HG03064 (cell line): ENCODE measurements at regions not wholly inside any gene's neighbourhood (a gene's known extent, or its start where the extent isn't known, plus 50 kb on each side); places are given as distances from the start of the nearest gene placed in this dataset.
"Not testable (repeated sequence)": the region's sequence is repeated elsewhere in the genome, so short reads cannot be mapped to it uniquely, and the experiment has no call there.

Experiments
- ATAC-seq: cut with Tn5 transposase; IDR thresholded peaks from one replicate; pipeline ENCODE4 v1.9.1; 2021; ENCODE audit warnings: low read depth; ENCODE audit not compliant: unreplicated experiment

DNA sequence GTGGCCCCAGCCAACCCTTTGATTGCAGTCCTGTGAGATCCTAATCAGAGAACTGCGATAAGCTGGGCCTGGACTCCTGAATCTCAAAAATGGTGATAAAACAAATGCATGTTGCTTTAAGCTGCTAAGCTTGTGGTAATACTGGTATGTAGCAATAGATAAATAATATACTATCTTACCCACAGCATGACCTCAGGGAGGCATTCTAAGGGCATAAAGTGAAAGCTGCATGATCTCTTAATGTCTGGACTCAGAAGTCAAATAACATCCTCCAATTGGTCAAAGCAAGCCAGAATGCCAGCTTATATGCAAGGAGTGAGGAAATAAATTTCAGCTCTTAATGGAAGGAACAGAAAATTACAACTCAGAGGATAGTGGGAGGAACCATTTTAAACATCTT, 246.1 kb downstream of the FSIP2 start:
- no peak for ATAC-seq

DNA sequence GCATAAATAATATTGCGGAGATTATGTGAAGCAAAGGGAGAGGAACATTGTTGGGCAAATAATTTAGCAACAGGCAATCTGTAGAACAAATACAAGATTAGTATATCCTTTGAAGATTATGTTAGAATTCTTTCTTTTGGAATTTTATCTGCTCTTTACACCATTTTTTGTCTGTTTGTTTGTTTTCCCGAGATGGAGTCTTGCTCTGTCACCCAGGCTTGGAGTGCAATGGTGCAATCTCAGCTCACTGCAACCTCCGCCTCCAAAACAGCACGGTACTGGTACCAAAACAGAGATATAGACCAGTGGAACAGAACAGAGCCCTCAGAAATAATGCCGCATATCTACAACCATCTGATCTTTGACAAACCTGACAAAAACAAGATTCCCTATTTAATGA, 250.3 kb downstream of the FSIP2 start:
- ATAC-seq, result not testable (repeated sequence)

DNA sequence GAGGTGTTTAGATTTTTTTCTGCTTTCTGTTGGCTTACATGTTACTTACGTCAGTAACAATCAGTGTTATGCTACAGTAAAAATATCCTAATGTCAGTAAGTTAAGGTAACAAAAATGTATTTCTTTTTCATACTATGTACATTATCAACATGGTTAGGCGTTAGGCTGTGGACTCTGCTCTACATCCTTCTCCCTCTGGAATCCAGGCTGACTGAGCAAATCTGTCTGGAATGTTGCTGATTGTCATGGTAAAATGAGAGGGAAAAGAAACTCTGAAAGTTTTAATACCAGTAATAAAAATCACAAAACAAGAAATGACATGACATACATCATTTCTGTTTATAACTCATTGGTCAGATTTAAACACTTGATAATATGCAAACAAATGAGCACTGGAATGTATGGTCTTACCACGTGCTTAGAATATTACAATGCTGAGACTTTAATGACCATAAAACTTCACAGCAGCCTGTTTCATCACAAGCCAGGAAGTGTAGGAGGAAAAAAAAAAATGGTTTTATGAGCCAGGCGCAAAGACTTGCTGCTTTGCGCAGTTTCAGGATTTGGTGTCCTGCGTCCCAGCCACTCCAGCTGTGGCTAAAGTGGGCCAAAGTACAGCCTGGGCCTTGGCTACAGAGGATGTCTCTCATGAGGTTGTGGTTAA, 252.4 kb downstream of the FSIP2 start:
- ATAC-seq, result no peak

DNA sequence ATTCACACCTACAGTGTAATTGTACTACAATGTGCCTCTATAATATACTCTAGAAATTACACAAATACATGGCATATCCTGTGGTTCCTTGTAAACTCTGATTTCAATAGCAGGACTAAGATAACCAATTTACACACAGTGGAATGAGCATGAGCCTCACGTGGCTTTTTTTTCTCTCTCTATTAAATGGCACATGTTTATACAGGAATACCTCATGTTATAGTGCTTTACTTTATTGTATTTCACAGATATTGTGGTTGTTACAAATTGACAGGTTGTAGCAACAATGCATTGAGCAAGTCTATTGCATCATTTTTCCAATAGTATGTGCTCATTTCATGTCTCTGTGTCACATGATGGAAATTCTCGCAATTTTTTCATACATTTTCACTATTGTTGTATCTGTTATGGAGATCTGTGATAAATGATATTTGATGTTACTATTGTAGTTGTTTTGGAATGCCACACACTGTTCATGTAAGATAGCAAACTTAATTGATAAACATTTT, 260.0 kb downstream of the FSIP2 start:
- no peak for ATAC-seq

DNA sequence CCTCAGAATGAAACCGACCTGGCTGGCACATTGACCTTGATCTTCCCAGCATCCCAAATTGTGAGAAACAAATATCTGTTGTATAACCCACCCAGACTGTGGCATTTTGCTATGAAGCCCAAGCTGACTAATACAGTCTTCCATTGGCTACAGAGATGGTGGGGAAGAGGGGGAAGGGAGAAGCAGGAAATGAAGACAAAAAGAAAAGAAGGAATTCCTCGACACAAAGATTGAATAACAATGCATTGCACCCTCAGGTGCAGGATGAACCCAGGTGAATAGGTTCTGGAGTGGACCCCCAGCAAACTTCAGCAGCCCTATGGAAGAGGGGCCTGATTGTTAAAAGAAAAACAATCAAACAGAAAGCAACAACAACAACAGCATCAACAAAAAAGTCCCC, 270.7 kb downstream of the FSIP2 start:
- no peak for ATAC-seq

DNA sequence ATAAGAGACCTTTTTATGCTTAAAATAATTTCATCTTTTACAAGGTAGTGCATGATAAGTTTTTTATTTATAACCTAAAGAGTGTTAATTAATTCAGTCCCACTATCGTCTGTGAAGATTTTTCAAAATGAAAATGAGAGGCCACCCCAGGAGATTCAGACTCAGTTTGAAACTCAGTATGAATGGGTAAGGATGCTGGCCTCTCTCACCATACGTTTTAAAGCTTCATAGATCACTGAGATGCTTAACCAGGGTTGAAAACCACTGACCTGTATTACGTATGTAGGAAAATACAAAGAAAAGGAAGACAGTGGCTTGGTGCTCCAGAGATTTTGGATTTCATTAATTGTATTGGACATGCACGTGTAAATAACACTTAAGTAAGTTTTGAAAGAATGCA, 278.7 kb downstream of the FSIP2 start:
- no peak for ATAC-seq

DNA sequence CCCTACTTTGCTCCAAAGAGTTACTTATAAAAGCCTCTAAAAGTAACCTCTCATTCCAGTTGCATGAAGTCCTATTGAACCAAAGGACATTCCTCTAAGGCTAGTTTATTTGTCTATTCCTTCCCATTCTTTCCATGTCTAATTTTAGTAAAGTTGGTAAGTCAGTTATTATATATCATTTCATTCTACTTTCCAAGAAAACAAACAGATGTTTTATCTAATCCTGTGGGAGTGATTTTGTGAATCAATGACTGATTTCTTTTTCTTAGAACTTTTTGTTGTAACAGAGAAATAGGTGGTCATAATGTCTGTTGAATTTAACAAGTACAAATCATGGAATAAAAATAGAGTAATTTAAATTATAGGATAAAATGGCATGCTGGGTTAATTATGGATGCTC, 286.3 kb downstream of the FSIP2 start:
- ATAC-seq, result no peak

DNA sequence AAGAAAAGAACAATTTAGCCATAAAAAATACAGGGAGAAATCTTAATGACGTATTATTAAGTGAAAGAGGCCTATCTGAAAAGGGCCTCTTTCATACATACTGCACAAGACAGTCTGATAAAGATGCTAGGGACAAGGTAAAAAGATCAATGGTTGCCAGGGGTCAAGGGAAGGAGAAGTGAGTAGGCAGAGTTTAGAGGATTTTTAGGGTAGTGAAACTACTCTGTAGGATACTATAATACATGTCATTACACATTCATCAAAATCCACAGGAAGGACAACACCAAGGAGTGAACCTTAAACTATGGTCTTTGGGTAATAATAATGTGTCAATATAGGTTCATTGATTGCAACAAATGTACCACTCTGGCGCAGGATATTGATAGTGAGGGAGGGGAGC, 289.3 kb downstream of the FSIP2 start:
- no peak for ATAC-seq

DNA sequence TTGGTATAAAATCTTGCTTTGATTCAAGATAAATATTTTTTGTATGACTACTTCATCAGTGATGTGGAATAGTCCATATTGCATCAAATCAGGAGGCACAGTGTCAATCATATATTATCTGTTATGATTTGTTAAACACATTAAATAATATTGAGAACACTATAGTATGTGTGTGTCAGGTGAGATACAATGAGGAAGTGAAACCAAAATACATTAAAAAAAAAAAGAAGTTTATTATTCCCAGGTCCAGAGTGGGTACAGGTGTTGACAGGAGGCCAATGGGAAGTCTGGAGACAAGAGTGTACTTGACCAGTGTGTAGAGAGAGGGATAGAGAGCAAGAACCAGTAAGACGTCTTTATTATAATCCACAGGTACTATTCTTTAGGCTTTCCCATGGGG, 292.6 kb downstream of the FSIP2 start:
- ATAC-seq, result no peak

DNA sequence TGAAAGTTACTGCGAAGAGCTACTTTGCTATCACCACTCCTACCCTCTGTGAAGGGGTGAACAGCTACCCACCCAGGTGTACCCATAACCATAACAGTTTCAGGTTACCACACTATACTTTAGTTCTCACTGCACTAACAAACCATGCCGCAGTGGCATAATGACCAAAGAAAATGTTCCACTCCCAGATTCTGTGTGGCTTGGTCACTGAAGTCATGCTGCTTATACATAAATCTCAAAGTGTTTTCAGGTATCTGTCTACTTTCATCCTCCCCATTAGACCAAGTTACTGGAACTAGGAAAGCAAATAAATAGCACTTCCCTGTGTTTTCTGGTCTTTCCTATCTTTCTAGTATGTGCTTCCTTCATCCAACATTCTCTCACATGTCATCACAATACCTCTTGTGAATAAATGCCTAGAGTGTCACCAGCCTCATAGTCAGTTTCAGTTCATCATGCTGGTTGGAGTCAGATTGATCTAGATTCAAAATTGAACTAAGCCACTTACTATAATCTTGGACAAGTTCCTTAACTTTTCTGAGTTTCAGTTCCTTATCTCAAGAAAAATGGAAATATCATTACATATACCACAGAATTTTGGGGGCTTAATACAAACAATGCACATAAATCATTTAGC, 293.6 kb downstream of the FSIP2 start:
- no peak for ATAC-seq

DNA sequence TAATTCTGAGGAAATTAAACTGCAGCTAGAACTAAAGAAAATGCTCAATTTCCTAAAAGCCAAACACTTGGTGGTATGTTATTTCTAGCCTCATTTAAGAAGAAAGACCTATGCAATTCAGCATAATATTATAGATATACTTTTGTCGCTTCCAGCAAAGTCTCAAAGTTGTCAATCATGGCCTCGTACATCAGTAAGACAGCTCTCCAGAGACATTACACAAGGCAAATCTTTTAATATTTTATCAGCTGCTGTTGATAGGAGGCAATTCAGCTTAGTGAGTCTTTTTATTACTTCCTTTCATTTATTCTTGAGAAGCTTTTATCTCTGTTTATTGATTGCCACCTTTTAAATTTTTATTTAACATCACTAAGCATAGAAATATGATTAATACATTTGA, 294.3 kb downstream of the FSIP2 start:
- ATAC-seq, result no peak

DNA sequence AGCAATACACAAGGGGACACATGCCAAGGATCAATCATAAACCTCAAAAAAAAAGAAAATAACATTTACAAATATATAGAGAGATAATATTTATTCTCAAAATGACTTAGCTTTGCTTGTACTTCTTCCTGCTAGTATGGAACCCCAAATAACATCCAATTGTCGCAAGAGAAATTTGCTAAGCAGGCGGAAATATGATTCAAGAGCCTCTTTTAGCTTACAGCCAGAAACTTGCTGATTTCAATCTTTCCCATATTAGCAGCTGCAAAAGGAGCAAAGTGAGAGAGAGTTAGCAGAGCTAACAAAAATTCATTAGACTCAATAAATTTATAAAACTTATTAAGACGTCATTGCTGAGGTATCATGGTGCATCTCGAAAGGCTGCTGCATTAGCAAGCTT, 294.9 kb downstream of the FSIP2 start:
- no peak for ATAC-seq

DNA sequence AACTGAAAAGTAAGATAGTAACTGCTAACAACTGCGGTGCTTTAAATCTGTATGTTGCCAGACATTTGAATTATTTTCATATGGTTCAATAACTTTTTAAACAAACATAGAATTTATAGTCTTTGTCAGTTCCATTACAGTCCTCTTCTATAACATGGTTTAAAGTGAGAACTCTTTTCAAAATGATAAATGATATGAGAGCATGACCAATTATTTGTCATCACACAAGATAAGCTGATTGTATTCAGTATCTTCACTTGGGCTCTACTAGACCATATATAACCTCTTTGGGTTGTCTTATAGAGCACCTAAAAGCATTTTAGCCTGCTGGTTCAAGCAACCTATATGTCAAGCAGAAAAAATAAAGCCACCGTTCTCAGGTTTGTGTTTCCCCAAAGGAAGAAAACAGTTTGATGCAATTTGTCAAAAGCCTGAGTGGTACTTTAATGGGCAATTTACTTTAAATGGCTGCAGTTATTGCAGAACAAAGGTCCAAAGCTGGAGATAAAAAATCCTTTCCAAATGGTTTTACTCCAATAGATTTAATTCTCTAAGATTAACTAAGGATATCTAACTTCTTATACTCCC, 298.4 kb downstream of the FSIP2 start:
- no peak for ATAC-seq

DNA sequence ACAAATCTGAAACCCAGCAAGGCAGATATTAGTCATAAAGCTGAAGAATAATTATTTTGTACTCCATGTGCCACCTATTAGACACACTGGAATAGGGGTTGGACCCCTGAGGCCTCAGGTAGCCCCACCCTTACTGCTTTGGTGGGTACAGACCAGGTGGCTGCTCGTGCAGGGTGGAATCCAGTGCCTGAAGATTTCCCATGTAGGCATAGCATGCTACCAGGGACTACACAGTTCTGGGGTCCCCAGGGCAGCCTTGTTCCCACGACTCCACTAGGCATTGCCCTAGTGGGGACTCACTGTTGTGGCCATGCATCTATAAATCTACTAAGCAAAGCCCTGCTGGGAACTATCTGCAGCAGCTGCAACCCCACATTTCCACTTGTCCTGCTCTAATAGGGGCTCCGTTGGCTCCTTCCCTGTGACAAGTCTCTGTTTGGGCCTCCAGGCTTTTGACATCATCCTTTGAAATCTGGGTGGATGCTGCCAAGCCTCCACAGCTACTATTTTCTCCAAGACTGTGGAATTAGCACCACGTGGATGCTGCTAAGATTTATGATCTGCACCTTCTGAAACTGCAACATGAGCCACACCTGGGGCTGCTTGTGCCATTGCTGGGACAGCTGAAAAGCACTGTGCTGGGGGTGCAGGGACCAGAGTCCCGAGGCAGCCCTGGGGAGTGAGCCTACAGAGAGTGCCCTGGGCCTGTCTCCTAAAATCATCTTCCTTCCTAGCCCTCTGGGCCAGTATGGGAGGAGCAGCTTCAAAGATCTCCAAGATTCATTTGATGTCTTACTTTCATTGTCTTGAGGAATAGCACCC, 303.8 kb downstream of the FSIP2 start:
- no peak for ATAC-seq

DNA sequence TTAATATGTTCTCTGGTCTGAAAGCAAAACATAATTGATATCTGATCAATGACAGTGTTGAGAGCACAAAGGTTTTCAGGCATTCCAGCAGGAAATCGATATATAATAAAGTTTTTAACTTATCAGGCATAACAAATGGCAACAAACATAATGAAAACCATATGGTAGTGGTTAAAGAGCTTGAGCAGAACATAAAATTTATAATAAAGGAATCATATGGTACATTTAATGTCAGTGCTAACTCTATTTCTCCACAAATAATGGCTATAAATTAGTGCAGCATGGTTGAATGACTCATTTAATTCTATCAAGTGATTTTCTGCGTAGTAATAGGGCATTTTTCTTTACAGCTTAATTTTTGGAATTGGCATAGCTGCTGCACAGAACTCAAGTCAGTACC, 306.2 kb downstream of the FSIP2 start:
- ATAC-seq, result no peak

DNA sequence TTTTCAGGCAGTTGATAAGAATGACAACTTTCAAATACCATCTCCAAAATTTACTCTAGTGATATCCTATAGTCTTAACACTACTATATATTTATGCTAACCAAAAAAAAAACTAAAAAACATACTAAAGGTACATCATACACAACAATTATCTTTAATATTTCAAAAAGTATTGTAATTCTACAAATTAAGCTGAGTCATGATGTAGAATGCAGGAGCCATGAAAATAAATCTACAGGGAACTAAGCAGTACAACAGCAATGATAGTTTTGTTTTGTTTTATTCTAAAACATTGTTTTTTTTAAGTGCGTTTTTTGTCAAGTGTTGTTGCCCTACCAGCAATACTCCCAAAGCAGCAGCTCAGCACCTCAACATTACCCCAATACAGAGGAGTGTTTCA, 314.3 kb downstream of the FSIP2 start:
- no peak for ATAC-seq

DNA sequence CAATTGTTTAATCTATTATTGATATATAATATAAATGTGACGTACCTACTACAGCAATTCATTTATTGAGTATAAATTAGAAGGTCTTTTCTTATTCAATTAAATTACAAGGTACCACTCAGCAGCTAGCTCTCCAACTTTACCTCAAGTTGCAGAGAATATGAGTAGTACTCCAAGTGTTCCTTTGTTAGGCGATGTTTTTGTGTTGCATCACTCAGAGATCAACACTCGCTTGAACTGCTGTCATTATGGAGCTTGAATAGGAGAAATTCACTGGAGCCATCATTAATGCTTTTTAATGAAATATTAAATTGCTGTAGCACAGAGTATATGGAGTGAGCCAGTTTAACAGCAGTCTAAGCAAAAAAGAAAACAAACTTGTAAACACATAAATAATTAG, 320.0 kb downstream of the FSIP2 start:
- no peak for ATAC-seq

DNA sequence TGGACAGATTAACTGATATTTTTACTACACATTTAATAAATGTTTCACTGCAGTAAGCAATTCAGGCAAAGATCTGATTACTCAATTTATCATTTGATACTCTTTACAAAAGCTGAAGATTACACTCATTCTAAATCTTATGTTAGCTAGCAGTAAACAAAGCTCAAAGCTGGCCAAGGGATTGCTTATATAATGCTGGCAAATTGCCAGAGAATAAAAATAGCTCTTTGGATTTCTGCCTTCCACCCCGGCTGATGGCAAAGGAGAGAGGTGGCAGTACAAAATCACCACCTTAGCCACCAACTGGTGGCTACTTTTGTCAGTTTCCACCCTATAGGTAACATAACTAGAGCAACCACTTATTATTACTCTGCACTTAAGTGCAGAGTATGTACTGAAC, 320.5 kb downstream of the FSIP2 start:
- no peak for ATAC-seq

DNA sequence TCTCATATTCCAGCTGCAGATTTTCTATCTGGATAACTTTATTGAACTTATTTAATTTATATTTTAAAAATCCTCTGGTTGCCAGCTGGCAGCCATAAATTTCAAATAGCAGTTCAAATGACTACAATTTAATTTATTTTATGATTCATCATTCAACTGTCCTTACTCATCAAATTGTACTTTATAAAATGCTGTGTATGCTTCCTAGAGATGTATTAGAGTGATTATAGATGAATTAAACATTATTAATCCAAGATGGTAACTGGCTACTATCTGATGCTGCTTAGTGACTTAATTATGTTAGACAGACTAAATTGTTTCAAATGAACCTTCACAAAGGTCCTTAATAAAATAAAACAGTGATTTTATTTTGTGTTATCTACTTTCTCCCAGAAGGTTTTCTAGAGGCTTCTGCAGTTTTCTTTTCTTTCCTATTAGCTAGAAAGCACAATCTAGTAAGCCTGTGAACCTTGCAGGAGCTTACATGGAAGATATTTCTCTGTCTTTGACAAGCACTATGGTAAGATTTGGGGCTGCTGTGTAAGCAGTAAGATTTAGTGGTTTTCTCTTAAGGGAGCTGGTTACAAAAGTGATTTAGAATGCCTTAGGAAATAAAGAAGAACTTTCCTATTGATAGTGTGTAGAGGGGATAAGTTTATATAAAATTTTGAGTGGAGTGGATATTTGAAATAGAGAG, 322.3 kb downstream of the FSIP2 start:
- no peak for ATAC-seq

DNA sequence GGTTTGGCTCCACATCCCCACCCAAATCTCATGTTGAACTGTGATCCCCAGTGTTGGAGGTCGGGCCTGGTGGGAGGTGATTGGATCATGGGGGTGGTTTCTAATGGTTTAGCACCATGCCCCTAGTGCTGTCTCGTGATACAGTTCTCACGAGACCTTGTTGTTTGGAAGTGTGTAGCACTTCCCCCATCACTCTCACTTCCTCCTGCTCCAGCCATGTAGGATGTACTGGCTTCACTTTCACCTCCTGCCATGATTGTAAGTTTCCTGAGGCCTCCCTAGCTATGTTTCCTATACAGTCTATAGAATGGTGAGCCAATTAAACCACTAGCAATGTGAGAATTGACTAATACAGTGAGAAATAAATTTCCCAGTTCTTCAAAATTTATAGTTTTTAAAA, 325.9 kb downstream of the FSIP2 start:
- no peak for ATAC-seq

DNA sequence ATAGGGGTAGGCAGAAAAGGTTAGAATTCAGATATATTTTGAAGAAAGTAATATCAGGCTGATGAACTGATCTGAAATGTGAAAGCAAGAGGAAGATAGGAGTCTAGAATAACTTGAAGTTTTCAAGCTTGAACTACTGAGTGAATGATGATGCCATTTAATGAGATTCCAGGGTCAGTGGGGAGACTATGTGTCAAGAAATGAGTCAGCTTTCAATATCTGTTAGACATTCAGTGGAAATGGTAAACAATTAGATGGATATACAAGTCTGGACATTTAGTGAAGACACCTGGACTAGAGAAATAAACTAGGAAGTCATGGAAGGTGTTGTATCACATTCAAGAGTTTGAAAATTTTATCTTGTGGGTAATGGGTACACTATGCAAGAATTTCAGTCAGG, 326.9 kb downstream of the FSIP2 start:
- no peak for ATAC-seq
